Hepatic stellate cell (primary cell): ENCODE measurements at regions not wholly inside any gene's neighbourhood (a gene's known extent, or its start where the extent isn't known, plus 50 kb on each side); places are given as distances from the start of the nearest gene placed in this dataset.
"Not testable (repeated sequence)": the region's sequence is repeated elsewhere in the genome, so short reads cannot be mapped to it uniquely, and the experiment has no call there.

Experiments used
- DNase-seq: peaks from one replicate; pipeline ENCODE4 v3.0.0; 2011; ENCODE audit warnings: low spot score

- no peak for DNase-seq
These were observed 816.4 kb upstream of the ANO3 start for GRCh38 chr11:25515576-25515975.

DNA sequence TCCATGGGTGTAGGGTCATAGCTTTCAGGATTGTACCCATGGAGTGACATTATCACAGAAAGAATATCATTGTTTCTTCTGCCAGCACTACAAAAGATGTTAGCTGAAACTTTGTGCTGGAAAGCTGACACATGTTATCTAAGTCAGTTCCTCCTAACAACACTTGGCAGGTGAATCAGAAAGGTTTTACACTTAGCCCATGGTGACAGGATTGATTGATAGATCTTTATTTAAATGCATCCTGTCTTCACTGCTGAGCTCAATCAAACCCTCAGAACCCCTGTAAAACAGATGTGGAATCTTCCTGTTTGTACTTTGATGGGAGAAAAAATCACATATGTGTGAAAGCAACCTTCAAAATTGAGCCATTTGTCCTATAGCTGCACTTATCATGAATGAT, 811.5 kb upstream of the ANO3 start:
- DNase-seq: no peak

DNA sequence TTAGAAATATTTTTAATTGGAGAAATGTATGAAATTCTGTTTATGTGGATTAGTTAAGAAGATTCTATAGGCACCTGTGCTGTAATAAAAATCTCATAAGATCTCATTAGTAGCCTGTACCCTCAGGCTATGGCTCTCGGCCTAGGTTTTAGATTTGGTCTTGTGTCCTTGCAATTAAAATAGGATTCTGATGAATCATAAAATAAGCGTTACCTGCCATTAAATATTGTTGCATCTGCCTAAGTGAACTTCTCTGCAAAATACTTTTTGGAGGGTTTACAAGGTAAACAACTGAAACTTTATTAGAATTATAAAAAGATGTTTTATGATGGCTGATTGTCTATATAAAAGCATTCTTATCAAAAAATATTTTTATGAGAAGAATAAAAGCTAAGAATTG, 804.1 kb upstream of the ANO3 start:
- no peak for DNase-seq

GRCh38 chr11:25529572-25529971, 802.4 kb upstream of the ANO3 start:
- DNase-seq: no peak

- DNase-seq: no peak
These were observed 796.3 kb upstream of the ANO3 start for GRCh38 chr11:25535467-25536272.

- DNase-seq: no peak
These were observed 795.6 kb upstream of the ANO3 start for GRCh38 chr11:25536289-25536688.

DNA sequence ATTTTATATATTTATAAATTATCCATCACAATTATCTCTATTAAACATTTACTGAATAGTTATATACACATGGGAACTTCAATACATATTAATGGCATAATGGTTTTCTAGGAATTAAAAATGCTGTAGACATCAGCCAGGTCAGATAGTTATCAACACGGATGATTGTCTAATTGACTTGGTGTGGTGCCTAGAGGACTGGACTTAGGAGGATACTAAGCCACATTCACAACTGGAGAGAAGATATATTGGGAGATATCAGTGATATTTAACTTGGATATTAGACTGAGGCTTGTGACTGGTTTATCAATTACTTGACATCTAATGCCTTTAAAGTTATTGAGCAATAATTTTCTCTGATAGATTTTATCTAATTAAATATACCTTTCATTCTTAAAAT, 794.5 kb upstream of the ANO3 start:
- no peak for DNase-seq

- DNase-seq: no peak
These were observed 784.6 kb upstream of the ANO3 start for GRCh38 chr11:25547292-25547691.

- DNase-seq: no peak
These were observed 769.5 kb upstream of the ANO3 start for GRCh38 chr11:25562417-25562816.

GRCh38 chr11:25565846-25566245, 766.1 kb upstream of the ANO3 start:
- DNase-seq: no peak

DNA sequence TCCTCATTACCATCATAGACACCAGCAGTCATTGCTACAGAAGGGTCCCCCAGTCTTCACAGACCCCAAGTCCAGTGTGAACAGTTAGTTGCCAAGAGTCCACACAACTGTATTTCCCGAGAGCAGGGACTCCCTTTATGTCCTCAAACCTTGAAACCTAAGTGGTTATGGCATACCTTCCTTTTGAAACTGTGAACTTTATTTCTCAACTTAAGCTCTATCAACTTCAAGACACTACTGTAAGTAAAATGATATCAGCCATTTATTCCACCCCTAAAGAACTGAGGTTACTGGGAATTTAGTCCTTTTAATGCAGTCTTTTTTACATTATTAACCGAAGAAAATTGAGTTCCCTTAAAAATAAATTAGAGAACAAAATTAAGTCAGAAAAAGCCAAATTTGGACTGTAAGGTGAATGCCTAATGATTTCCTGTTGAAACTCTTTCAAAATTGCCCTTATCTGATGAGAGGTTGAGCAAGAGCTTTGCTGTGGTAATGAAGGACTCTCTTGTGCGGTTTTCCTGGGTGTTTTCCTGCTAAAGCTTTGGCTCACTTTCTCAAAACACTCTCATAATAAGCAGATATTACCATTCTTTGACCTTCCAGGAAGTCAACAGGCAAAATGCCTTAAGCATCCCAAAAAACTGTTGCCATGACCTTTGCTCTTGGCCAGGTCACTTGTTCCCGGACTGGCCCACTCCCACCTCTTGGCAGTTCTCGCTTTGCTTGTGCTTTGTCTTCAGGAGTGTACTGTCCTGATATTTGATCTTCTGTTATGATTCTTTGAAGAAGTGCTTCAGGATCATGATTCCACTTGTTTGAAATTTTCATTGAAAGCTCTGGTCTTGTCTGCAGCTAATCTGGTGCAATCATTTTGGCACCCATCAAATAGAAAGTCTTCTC, 765.4 kb upstream of the ANO3 start:
- DNase-seq: no peak

DNA sequence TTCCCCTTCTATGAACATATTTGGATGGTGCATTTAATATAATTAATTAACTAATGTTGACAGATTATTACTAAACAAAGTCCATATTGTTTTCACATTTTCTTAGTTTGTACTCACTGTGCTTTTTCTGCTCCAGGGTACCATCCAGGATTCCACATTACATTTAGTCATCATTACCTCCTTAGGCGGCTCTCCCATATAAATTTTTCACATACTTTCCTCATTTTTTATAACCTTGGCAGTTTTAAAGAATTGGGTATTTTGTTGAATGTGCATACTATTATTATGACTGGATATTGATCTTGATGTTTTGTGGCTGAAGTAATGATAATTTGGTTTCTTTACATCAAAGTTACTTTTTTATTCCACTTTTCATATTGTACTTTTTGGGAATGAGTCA, 755.6 kb upstream of the ANO3 start:
- DNase-seq: no peak

DNA sequence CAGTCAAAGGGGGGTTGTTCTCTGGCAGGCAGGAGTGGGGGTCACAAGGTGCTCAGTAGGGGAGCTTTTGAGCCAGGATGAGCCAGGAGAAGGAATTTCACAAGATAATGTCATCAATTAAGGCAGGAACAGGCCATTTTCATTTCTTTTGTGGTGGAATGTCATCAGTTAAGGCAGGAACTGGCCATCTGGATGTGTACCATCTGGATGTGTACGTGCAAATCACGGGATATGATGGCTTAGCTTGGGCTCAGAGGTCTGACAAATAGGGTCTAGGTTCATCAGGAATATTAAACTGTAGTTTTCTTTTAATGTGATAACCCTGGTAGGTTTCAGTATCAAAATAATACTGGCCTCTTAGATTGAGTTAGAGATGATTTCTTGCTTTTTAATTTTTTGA, 752.4 kb upstream of the ANO3 start:
- not testable (repeated sequence) for DNase-seq

GRCh38 chr11:25583596-25583995, 748.3 kb upstream of the ANO3 start:
- DNase-seq: no peak

DNA sequence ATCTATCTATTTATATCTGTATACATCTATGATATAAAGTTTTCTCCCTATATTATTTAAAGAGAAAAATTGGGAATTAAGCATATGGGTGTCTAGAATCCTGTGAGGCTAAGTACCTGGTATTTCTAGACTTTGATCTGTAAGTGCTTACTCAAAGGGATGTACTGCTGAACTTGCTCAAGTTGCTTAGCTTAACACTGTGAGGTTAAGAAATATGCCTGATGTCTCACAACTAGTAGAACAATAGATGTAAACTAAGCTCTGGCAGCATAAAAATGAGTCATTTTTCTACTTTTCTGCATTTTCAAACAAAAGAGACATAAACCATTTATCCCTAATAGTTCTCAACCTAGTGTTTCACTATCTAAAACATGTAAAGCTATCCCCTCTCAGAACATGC, 744.4 kb upstream of the ANO3 start:
- no peak for DNase-seq

- no peak for DNase-seq
These were observed 738.7 kb upstream of the ANO3 start for GRCh38 chr11:25593221-25593620.

- no peak for DNase-seq
These were observed 735.2 kb upstream of the ANO3 start for GRCh38 chr11:25596701-25597100.

- DNase-seq: no peak
These were observed 734.2 kb upstream of the ANO3 start for GRCh38 chr11:25597696-25598095.

DNA sequence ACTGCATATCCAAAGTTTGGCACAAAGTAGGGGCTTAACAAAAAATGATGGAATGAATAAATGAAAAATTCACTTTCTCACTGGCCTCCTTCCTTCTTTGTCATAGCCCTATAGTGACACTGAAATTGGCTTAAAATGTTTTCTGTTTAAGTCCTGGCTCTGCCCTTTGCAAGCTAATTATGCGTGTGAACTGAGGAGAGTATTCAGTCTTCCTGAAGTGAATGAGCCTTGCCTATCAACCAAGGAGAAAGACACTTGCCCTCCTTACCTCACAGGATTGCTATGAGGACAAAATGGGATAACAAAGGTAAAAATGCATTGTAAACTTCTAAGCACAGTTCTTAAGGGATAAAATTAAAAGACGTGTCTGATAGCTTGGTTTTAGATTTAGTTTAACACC, 729.8 kb upstream of the ANO3 start:
- no peak for DNase-seq

- no peak for DNase-seq
These were observed 729.0 kb upstream of the ANO3 start for GRCh38 chr11:25602959-25603358.

GRCh38 chr11:25612806-25613205, 719.1 kb upstream of the ANO3 start:
- no peak for DNase-seq

DNA sequence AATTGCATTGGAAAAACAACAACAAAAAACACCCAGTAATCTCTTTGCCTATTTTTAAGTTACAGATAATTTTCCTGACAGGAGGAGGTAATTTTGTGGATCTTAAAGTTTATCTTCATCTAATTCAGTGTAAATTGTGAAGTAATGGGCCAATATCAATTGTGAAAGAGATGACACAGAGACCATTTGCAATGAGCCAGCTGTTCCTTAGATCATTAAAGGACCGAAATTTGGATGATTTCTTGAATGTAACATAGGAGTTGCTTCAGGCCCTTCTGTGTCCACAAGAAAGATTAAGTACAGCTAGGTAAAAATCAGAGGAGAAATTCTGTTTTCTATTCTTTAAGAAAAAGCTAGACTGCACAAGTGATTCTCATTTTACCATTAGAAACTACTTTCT, 718.5 kb upstream of the ANO3 start:
- no peak for DNase-seq

DNA sequence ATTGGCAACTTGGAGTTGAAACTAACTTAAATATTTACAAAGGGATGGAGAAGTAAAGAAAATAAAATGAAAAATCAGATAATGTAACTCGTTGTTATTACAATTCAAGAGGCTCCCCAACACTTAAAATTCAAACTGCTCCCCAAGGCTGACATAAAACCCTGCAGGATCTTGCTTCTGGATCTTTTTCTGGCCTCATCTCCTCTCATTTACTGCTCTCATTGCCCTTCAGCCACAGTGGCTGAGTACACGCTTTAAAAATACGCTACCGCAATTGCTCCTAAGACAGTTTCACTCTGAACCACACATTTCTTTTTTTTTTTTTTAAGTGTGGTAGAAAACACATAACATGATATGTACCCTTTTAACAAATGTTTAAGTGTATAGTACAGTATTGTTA, 718.1 kb upstream of the ANO3 start:
- no peak for DNase-seq
